Eye (tissue), 1 donor: ENCODE measurements at regions not wholly inside any gene's neighbourhood (a gene's known extent, or its start where the extent isn't known, plus 50 kb on each side); places are given as distances from the start of the nearest gene placed in this dataset.

ENCODE experiments used
- DNase-seq: peaks from one replicate; pipeline ENCODE4 v3.0.0-alpha.2; 2015

DNA sequence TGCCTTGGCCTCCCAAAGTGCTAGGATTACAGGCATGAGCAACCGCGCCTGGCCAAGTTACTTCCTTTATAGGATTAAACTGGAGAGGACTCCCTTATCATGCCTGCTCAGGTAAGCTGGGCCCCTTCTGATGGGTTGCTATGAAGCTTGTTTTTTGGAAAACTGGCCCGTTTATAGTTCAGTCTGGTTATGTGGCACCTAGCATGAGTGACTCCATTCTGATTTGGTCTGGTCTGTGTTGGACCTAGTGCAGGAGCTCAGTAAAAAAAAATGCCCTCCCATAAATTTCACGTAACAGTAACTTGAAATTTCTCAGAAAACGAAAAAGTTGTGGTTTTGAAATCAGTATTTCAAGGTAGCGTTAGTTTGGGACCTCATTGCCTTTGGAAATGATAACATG lies 448.4 kb downstream of the HACE1 start:
- no peak for DNase-seq

DNA sequence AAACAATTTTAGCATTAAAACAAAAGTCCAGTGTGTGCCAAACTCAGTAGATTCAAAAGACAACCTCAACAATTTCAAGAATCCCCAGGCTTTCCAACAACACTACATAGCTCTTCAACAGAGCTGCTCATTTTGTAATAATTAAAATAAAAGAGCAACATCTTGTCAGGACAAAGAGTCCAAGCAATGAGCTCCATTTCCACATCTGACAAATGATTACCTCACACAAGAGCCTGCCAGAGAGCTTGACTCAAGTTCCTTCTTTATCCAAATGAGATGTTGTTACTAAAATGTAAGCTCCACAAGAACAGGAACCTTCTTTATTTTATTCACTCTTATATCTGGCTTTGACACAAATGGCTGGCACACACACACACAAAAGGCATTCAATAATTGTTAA lies 449.8 kb downstream of the HACE1 start:
- DNase-seq: no peak

DNA sequence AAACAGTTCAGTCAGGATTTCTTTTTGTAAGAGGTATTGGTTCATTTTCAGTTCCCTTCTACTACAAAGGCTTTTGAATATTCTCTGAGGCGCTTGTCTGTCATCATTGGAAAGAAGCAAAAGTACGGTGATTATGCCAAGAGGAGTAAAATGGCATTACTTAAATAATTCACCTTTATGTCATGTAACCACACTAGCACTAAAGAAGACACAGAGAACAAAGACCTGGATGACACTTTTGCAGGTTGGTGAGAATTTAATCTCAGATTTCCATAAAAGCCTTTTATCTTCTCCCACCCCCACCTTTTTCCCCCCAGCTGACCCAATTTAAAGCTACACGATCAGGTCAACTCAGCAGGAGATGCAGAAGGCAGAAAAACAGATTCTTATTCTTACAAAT lies 451.8 kb downstream of the HACE1 start:
- DNase-seq: no peak

DNA sequence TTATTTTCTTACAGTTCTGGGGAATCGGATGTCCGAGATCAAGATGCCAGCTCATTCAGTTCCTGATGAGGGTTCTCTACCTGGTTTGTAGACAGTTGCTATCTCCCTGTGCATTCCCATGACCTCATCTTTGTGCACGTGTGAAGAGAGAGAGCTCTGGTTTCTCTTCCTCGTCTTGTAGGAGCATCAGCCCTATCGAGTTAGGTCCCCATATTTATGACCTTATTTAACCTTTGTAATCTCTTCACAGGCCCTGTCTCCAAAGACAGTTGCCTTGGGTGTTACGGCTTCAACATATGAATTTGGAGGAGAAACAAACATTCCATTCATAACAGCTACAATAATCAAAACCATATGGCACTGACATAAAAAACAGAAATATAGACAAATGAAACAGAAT lies 455.3 kb downstream of the HACE1 start:
- no peak for DNase-seq

- peak; percentile 22 for DNase-seq
Measured at GRCh38 chr6:104402572-104402971, 457.1 kb downstream of the HACE1 start.

- DNase-seq: peak; percentile 29
Measured at GRCh38 chr6:104401926-104402325, 457.8 kb downstream of the HACE1 start.

DNA sequence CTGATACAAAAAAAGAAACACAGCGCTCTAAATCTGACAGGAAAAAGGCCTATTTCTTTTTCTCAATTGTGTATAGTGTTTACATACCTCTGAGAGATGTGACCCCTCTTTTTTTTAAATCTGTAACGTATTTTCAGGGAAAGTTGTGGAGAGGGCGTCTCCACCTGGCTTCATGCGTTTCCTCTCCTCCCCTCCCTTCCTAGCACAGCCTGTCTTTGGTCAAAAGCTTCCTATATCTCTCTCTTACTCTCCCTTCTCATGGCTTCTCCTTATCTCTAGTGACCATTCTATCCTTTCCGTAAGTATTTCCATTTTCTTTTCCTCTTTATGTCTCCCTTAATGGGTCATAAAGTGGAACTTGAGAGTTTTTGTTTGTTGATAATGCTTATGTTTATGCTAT lies 458.9 kb downstream of the HACE1 start:
- DNase-seq: no peak

DNA sequence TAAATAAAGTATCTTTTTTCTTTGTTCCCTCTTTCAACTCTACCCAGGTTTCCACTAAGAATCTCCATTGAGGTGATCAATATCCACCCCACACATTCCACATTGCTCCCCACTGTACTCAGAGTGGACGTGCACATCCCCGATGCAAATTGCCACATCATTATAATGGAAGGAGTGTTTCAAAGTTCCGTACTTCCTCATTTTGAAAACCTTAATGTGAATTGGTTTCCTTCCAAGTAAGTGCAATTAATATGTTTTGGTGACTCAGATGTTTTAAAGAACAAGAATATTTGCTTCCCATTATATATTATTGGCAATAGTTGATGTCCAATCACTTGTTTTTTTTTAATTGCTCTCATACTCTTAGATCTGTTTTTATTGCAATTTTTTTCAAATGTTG lies 463.6 kb downstream of the HACE1 start:
- no peak for DNase-seq

DNA sequence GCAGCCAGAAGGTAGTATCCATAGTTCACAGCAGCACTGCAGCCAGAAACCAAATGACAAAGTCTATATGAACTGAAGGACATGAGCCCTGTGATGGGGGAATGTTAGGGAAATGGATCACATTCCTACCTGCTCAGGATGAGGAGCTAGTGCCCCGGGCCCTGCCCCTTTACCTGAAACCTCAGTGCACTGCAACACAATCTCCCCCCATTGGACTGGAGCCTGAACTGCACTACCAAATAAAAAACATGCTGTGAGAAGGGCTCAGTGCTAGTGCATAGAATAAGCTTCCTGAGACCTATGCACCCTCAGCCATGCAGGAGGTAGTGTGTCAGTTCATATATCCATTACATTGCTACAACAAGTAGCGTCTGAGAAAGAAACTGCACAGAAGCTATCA lies 477.8 kb downstream of the HACE1 start:
- no peak for DNase-seq

GRCh38 chr6:104365451-104366234 lies 494.1 kb downstream of the HACE1 start:
- peak; percentile 59 for DNase-seq

DNA sequence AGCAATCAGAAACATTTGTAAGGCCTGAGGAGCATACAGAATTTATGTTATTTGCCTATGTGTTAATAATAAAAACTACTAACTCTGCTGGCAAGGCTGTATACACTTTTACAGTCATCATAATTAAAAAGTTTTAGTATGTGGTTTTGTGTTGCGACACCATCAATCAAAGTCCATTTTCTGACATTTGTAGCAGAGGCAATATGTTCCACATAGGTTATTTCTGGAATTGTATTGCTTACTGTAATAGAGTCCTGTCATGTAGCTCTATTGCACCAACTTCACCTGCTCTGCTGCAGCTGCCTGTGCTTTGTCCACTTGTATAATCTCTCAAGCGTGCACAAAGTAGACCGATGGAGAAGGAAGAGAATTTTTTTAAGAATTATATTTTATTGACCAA lies 501.8 kb downstream of the HACE1 start:
- DNase-seq: peak; percentile 2

DNA sequence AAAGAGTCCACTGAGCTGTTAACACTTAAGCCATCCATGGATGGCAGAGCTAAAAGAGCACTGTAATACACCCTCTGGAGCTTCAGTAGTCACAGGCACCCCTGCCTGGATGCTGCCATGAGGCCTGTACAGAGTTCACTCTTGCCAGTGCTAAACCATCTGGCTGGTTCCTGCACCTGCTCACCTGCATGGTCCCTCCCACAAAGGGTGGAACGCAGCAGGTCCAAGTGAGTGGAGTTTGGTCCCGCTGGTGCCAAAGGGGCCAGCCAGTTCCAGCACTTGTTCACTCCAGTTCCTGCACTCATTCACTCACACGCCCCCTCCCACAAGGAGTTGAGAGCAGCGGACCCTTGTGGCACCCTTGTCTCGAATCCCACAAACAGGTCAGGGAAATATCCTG lies 503.5 kb downstream of the HACE1 start:
- DNase-seq: no peak

DNA sequence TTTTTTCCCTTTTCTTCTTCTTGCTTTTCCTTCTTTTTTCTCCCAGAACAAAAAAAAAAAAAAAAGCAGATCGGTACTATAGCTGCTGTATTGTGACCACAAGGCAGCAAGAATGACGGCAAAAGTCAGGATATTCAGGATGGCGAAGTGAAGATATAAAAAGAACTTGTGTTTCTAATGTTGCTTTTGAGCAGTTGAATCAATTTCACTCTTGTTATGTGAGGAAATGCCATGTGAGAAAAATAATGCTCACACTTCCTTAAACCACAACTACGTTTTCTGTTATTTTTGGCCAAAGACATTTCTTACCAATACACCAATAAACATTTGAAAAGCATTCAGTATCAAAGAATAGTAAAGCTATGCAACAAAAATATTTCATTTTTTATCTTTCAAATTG lies 510.5 kb downstream of the HACE1 start:
- no peak for DNase-seq

DNA sequence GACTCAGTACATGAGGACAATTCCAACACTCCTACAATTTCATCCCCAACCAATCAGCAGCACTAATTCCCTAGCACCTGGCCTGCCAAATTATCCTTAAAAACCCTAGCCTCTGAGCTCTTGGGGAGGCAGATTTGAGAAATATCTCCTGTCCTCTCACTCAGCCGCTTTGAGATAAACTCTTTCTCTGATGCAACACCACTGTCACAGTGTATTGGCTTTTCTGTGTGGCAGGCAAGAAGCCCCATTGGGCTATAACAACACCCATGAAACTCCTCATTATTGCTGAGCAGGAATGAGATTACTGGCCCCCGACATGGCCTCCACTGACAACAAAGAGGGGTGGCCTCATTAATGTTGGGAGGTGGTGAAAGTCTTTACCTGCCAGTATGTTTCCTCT lies 515.5 kb downstream of the HACE1 start:
- no peak for DNase-seq

DNA sequence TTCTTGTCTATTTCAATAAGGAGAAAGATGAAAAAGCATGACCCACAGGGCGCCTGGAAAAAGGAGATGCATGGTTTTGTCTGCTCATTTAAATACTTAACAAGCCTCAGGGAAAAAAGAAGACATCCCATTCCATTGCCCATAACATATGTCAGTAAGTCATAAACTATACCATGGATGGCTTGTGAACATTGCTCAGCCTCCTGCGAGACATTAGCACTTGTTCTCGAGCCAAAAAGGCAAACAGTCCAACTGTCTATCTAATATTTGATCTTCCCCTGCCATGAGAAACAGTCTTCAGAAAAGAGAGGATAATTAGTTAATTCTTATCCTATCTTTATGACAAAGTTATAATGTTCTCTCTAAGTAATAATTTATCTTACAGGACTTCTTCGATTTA lies 527.4 kb downstream of the HACE1 start:
- DNase-seq: no peak

- DNase-seq: no peak
Measured at GRCh38 chr6:104326173-104327001, 533.3 kb downstream of the HACE1 start.

- peak; percentile 75 for DNase-seq
Measured at GRCh38 chr6:104325341-104326172, 534.2 kb downstream of the HACE1 start.

DNA sequence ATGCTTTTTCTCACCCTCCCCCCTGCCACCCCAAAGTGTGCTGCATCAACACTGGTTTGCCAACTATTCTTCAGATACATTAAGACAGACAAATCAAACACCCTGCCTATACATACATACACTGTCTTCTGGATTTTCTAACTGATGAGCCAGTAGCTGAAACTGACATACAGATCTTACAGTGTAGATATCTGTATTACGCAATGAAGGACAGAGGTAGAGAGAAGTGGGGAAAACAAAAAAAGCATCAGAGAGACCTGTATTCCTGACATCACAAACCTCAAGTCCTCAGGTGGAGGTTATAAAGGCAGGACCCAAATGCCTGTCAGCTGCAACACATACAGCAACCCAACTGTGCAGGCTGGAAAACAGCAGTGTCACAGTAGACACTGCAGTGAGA lies 535.4 kb downstream of the HACE1 start:
- no peak for DNase-seq

- DNase-seq: no peak
Measured at GRCh38 chr6:104322841-104323240, 536.9 kb downstream of the HACE1 start.

DNA sequence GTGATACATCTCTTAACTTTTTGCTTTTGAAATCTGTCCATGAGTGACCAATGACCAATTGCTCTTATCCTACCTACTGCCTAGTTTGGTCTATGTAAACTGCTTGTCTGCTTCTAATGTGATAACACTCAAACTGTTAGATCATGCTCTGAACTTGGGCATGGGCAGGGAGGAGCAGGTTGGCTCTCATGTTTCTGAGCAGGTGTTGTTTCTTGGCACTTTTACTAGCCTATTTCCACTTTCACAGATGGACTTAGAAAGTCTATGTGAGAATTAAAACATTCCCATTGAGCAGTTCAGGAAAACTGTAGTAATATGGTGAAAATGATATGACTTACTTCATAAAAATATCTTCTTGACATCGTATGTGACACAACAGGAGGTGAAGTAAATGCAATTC lies 538.4 kb downstream of the HACE1 start:
- DNase-seq: no peak

DNA sequence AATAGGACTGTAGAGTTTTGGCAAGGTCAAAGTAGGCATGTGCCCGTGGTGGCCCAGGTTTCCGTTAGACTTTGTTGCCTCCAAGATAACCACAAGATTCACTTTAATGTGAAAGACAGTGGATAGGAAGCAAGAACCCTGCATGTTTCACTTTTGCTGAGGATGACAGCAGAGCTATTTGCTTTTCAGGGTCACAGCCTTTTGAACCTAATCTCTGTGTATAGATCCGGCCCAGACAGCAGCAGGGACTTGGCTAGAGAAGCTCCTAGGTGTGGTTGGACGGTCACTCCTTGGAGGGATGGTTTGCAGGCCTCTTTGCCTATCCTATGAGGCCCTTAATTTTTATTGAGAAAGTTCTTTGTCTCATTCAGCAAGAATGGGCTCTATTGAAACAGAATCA lies 538.8 kb downstream of the HACE1 start:
- DNase-seq: no peak

DNA sequence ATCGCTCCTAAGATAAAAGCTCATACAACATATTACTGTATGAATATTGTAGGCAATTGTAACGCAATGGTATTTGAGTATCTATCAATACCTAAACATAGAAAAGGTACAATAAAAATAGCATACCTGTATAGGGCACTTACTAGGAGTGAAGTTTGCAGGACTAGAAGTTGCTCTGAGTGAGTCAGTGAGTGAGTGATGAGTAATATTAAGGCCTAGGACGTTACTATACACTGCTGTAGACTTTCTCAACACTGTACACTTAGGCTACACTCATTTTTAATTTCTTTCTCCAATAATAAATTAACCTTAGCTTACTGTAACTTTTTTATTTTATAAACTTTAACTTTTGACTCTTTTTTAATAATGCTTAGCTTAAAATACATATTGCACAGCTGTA lies 546.9 kb downstream of the HACE1 start:
- DNase-seq: no peak

GRCh38 chr6:104306211-104306610 lies 553.5 kb downstream of the HACE1 start:
- no peak for DNase-seq

DNA sequence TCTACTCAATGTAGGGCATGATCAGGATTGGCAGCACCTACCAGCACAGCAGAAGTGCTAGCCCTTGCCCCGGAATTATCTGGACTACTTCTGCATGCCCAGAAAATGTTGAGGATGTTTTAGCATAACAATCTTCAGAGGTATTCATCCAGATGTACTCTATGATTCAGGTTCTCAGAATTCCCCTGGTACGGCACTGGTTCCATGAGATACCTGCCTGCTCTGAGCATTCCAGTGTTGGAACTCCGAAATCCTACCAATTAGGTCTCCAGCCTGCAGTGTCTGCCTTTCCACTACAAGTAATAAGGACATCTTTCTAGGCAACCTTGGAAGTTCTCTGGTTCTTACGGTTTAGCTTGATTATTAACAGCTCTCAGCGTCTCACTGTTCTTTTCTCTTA lies 554.5 kb downstream of the HACE1 start:
- no peak for DNase-seq
